BJ (cell line): ENCODE measurements at regions not wholly inside any gene's neighbourhood (a gene's known extent, or its start where the extent isn't known, plus 50 kb on each side); places are given as distances from the start of the nearest gene placed in this dataset.
A peak's percentile ranks its signal among the peaks of the same experiment; 100 is the strongest.

Source experiments
- CTCF ChIA-PET: fragments of 350-600 bp; formaldehyde crosslinking; extraction: SDS; loops from one replicate; lab custom pipeline; 2021; ENCODE audit warnings: antibody characterized with exemption, inconsistent platforms; lab: Yijun Ruan, JAX
- POLR2A ChIA-PET: fragments of 300-600 bp; sonication (Branson Sonifier 250); formaldehyde crosslinking; extraction: SDS; loops from one replicate; lab custom pipeline; 2021; ENCODE audit warnings: antibody characterized with exemption; lab: Charles Lee
- DNase-seq: peaks from one replicate; pipeline ENCODE4 v3.0.0-alpha.2; 2011; ENCODE audit warnings: low read depth
- H3K27me3 ChIP-seq: 2 replicates; pipeline ENCODE4 v1.6.0; 2011; ENCODE audit warnings: low read length; ENCODE audit not compliant: control insufficient read depth, insufficient read depth
- H3K36me3 ChIP-seq: 2 replicates; pipeline ENCODE4 v1.5.1; 2011; ENCODE audit warnings: low read length; ENCODE audit not compliant: control insufficient read depth, insufficient read depth
- H3K4me3 ChIP-seq: 2 replicates; pipeline ENCODE4 v1.5.1; 2011; ENCODE audit warnings: low read depth, mild to moderate bottlenecking, control low read depth, low read length
- CTCF ChIP-seq: IDR thresholded peaks from 2 replicates; pipeline ENCODE4 v1.5.1; 2011; ENCODE audit warnings: low read depth, mild to moderate bottlenecking, control low read depth, inconsistent platforms, low read length, moderate library complexity; ENCODE audit not compliant: insufficient read depth

GRCh38 chr6:23088761-23089160 lies 519.4 kb downstream of the HDGFL1 start:
- H3K27me3 ChIP-seq = no peaks in the 10 kb centered on the region
- no peak overlapping the region for H3K4me3 ChIP-seq
- POLR2A ChIA-PET = interaction anchor here (0.6 kb wide), 1 partner anchor 137 kb away, joined by 3 read pairs; no protein-coding TSS in a partner anchor
- CTCF ChIA-PET = no interaction called here
- no peaks in the 10 kb centered on the region for H3K36me3 ChIP-seq
- TF ChIP-seq CTCF = no peak
- no peak for DNase-seq

GRCh38 chr6:23089981-23090380 lies 520.6 kb downstream of the HDGFL1 start:
- ChIA-PET CTCF (interaction anchor here (0.9 kb wide), 1 partner anchor 12 kb away, joined by 3 read pairs; no protein-coding TSS in a partner anchor), POLR2A (no interaction called here)
- no peak for DNase-seq

GRCh38 chr6:23091795-23092194 lies 522.4 kb downstream of the HDGFL1 start:
- H3K36me3 ChIP-seq = no peaks in the 10 kb centered on the region
- ChIA-PET POLR2A (interaction anchor here (0.6 kb wide), 1 partner anchor 14 kb away, joined by 3 read pairs; no protein-coding TSS in a partner anchor), CTCF (interaction anchor here (1.8 kb wide), 1 partner anchor 11 kb away, joined by 5 read pairs; no protein-coding TSS in a partner anchor)
- no peak for TF ChIP-seq CTCF
- peak; percentile 15 for DNase-seq
- no peak overlapping the region for H3K4me3 ChIP-seq
- no peaks in the 10 kb centered on the region for H3K27me3 ChIP-seq

More at GRCh38 chr6:23089981-23090380, 520.6 kb downstream of the HDGFL1 start:
- Histone ChIP-seq H3K36me3 (no peaks in the 10 kb centered on the region), H3K4me3 (no peak overlapping the region), H3K27me3 (no peaks in the 10 kb centered on the region)
- no peak for TF ChIP-seq CTCF

GRCh38 chr6:23096876-23097275 lies 527.5 kb downstream of the HDGFL1 start:
- Histone ChIP-seq H3K4me3 (no peak overlapping the region), H3K27me3 (no peaks in the 10 kb centered on the region), H3K36me3 (no peaks in the 10 kb centered on the region)
- no peak for DNase-seq
- ChIA-PET POLR2A (no interaction called here), CTCF (no interaction called here)
- TF ChIP-seq CTCF = no peak

GRCh38 chr6:23097566-23097965 lies 528.2 kb downstream of the HDGFL1 start:
- ChIA-PET POLR2A (no interaction called here), CTCF (no interaction called here)
- DNase-seq = no peak
- Histone ChIP-seq H3K27me3 (no peaks in the 10 kb centered on the region), H3K36me3 (no peaks in the 10 kb centered on the region), H3K4me3 (no peak overlapping the region)
- no peak for TF ChIP-seq CTCF
